Subcutaneous abdominal adipose tissue (tissue), 5 donors: ENCODE measurements at regions not wholly inside any gene's neighbourhood (a gene's known extent, or its start where the extent isn't known, plus 50 kb on each side); places are given as distances from the start of the nearest gene placed in this dataset.

ENCODE experiments used
- H3K27ac ChIP-seq: one replicate; pipeline ENCODE4 v1.7.0; 2013; ENCODE audit warnings: low read depth, mild to moderate bottlenecking, inconsistent platforms, low read length, moderate library complexity
- H3K27me3 ChIP-seq, 5 donors: one replicate each; pipeline ENCODE4 v1.7.0; 2013; ENCODE audit warnings: low read length in 5 of 5, inconsistent platforms in 1 of 5; ENCODE audit not compliant: control insufficient read depth in 5 of 5, insufficient read depth in 4 of 5
- H3K36me3 ChIP-seq, 5 donors: one replicate each; pipeline ENCODE4 v1.7.0; 2013; ENCODE audit warnings: low read length in 5 of 5; ENCODE audit not compliant: control insufficient read depth in 5 of 5, insufficient read depth in 5 of 5
- H3K4me1 ChIP-seq, 5 donors: one replicate each; pipeline ENCODE4 v1.7.0; 2013; ENCODE audit warnings: low read length in 5 of 5, mild to moderate bottlenecking in 3 of 5, moderate library complexity in 1 of 5; ENCODE audit not compliant: control insufficient read depth in 5 of 5, insufficient read depth in 5 of 5
- H3K4me3 ChIP-seq, 5 donors: one replicate each; pipeline ENCODE4 v1.7.0; 2013; ENCODE audit warnings: low read length in 5 of 5, low read depth in 1 of 5
- H3K9ac ChIP-seq, 5 donors: one replicate each; pipeline ENCODE4 v1.7.0; 2013; ENCODE audit warnings: low read length in 5 of 5, mild to moderate bottlenecking in 4 of 5, moderate library complexity in 3 of 5
- H3K9me3 ChIP-seq, 5 donors: one replicate each; pipeline ENCODE4 v1.7.0; 2013; ENCODE audit warnings: low read length in 5 of 5; ENCODE audit not compliant: control insufficient read depth in 5 of 5
- donor health status: healthy.
- donor health status: healthy.
- donor health status: healthy.
- donor health status: healthy.
- donor health status: healthy.

DNA sequence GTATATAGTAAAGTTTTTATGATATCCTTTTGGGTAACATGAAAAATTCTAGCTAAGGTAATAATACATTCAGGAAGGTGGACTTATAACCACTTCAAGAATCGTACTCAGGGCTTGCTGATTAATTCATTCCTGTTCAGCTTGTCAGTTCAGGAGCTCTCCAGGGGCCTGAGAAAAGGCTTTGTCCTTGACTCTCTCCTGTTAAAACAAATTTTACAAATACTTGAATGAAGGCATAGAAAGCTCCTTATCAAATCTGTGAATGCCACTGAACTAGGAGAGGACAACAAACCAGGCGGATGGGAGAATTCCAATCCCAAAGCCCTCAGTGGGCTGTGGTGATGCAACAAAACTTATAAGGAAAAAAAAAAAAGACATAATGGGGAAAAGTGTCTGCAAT, 354.5 kb upstream of the ZMIZ1 start:
- H3K4me3 ChIP-seq: no peak overlapping the region
- no peaks in the 10 kb centered on the region for H3K36me3 ChIP-seq
- no peak overlapping the region for H3K9ac ChIP-seq
- peaks cover 0 to 10% (median 4%) of the 10 kb centered on the region in 5 donors for H3K4me1 ChIP-seq
- H3K9me3 ChIP-seq: no peaks in the 10 kb centered on the region
- peaks cover 0 to under 1% (median 0%) of the 10 kb centered on the region in 5 donors for H3K27me3 ChIP-seq
- no peak overlapping the region for H3K27ac ChIP-seq

GRCh38 chr10:78715435-78715834, 353.3 kb upstream of the ZMIZ1 start:
- Histone ChIP-seq H3K27me3 (peaks cover 0 to 3% (median 0%) of the 10 kb centered on the region in 5 donors), H3K9ac (no peak overlapping the region), H3K27ac (no peak overlapping the region), H3K9me3 (no peaks in the 10 kb centered on the region), H3K36me3 (no peaks in the 10 kb centered on the region), H3K4me3 (no peak overlapping the region), H3K4me1 (peaks cover 0 to 10% (median 4%) of the 10 kb centered on the region in 5 donors)

GRCh38 chr10:78716043-78716660, 352.6 kb upstream of the ZMIZ1 start:
- H3K9me3 ChIP-seq: no peaks in the 10 kb centered on the region
- H3K4me1 ChIP-seq: peaks cover 0 to 10% (median 4%) of the 10 kb centered on the region in 5 donors
- peaks cover 0 to 5% (median 0%) of the 10 kb centered on the region in 5 donors for H3K27me3 ChIP-seq
- no peaks in the 10 kb centered on the region for H3K36me3 ChIP-seq
- no peak overlapping the region for H3K4me3 ChIP-seq
- H3K9ac ChIP-seq: no peak overlapping the region
- H3K27ac ChIP-seq: no peak overlapping the region

DNA sequence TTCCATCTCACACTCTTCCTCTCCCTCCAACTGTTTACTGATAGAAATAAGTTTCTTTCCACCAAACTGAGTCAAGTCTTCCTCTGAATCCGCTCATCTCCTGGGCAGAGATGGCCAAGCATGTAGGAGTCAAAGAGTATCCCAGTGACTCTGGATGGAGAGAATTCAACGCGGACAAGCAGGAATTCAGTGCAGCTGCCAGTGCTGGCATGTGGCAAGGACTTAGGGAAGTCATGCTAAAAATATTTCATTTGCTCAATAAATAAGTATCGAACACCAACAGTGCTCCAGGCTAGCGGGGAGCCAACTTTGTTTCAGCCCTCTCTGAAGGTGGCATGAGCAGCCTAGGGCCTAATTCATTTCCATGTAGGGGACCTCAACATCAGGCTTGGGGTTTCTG, 351.6 kb upstream of the ZMIZ1 start:
- Histone ChIP-seq H3K27ac (no peak overlapping the region), H3K27me3 (peaks cover 0 to 6% (median 0%) of the 10 kb centered on the region in 5 donors), H3K9me3 (no peaks in the 10 kb centered on the region), H3K36me3 (no peaks in the 10 kb centered on the region), H3K4me1 (peaks cover 0 to 10% (median 4%) of the 10 kb centered on the region in 5 donors), H3K4me3 (no peak overlapping the region), H3K9ac (no peak overlapping the region)

DNA sequence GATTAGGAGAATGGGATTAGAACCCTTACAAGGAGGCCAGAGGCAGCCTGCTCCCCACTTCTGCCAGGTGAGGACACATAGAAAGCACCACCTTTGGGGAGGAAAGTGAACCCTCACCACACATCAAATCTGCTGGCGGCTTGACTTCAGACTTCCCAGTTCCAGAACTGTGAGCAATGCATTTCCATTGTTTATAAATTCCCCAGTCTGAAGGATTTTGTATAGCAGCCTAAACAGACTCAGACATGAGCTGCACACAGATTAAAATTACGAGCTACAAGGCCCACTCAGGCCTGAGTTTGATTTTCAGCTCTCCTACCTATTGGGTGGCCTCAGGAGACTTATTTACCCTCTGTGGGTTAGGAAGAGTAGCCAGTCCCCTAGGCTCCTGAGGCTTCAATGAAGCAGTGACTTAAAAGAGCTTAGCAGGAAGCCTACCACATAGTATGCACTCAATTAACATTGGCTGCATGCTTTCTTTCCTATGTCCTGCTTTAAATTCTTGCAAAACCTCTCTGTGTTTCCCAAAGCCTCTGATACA, 350.7 kb upstream of the ZMIZ1 start:
- H3K27ac ChIP-seq: no peak overlapping the region

DNA sequence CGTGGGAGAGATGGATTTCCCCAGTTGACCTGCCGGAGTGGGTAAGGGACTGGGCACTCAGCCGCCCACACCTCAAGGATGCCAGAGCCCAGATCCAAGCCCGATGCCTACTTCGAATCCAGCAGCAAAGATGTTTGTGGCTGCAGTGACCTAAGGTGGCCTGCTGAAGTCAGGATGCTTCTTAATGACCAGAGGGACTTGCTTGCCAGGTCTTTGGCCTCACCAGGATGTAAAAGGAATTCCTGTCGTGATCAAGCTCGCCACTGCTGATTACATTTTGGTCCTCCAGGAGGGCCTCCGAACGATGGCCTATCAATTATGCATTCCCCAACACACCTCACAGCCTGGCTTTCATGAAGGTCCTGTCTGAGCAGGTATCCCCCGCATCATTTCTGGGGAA, 349.5 kb upstream of the ZMIZ1 start:
- peaks cover 0 to 6% (median 0%) of the 10 kb centered on the region in 5 donors for H3K27me3 ChIP-seq
- H3K4me1 ChIP-seq: peaks cover 0 to 10% (median 4%) of the 10 kb centered on the region in 5 donors
- H3K9ac ChIP-seq: no peak overlapping the region
- H3K9me3 ChIP-seq: no peaks in the 10 kb centered on the region
- no peaks in the 10 kb centered on the region for H3K36me3 ChIP-seq
- no peak overlapping the region for H3K27ac ChIP-seq
- no peak overlapping the region for H3K4me3 ChIP-seq

More for the DNA sequence above, 350.7 kb upstream of the ZMIZ1 start:
- Histone ChIP-seq H3K9ac (no peak overlapping the region), H3K9me3 (no peaks in the 10 kb centered on the region), H3K36me3 (no peaks in the 10 kb centered on the region), H3K4me1 (peaks cover 0 to 10% (median 4%) of the 10 kb centered on the region in 5 donors), H3K4me3 (no peak overlapping the region), H3K27me3 (peaks cover 0 to 6% (median 0%) of the 10 kb centered on the region in 5 donors)

- Histone ChIP-seq H3K9ac (no peak overlapping the region), H3K9me3 (no peaks in the 10 kb centered on the region), H3K27ac (no peak overlapping the region), H3K27me3 (peaks cover 0 to 6% (median 0%) of the 10 kb centered on the region in 5 donors), H3K4me1 (peaks cover 0 to 10% (median 4%) of the 10 kb centered on the region in 5 donors), H3K4me3 (no peak overlapping the region), H3K36me3 (no peaks in the 10 kb centered on the region)
Observed at GRCh38 chr10:78720091-78720490, 348.7 kb upstream of the ZMIZ1 start.

GRCh38 chr10:78721231-78721630, 347.5 kb upstream of the ZMIZ1 start:
- no peaks in the 10 kb centered on the region for H3K36me3 ChIP-seq
- H3K9ac ChIP-seq: no peak overlapping the region
- H3K4me3 ChIP-seq: no peak overlapping the region
- no peaks in the 10 kb centered on the region for H3K9me3 ChIP-seq
- peaks cover 0 to 10% (median 4%) of the 10 kb centered on the region in 5 donors for H3K4me1 ChIP-seq
- peaks cover 0 to 6% (median 0%) of the 10 kb centered on the region in 5 donors for H3K27me3 ChIP-seq
- no peak overlapping the region for H3K27ac ChIP-seq

DNA sequence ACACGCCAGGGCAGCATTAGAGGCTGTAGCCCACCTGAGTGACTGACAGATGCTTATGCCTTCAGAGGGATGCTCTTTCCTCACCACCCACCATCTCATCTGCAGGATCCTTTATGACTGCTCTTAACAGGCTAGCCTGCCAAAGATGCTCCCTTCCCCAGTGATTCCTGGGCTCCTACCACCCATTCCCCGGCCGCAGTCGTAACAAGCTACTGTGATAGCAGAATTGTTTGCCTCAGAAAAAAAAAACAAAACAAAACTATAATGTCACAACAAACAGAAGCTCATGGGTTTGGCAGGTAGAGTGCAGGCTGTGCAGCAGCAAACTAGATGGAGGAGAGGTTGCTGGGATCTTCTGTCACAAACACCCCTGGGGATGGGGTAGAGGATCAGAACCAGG, 343.9 kb upstream of the ZMIZ1 start:
- H3K9ac ChIP-seq: no peak overlapping the region
- H3K4me3 ChIP-seq: no peak overlapping the region

DNA sequence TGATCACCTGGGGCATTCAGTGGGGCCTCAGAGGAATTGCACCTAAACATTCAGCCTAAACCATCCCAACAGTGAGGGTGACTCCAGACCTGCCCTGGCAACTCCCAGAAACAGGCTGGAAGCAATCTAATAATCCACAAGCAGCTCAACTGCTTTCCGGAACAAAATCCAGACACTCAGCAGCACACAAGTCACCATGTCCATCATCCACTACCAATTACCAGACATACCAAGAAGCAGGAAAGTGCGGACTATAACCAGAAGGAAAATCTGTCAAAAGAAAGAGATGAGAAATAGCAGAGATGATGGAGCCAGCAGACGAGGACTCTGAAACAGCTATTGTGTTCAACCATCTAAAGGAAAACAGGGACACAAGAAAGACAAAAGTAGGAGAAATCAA, 342.6 kb upstream of the ZMIZ1 start:
- no peaks in the 10 kb centered on the region for H3K36me3 ChIP-seq
- no peak overlapping the region for H3K4me3 ChIP-seq
- no peaks in the 10 kb centered on the region for H3K4me1 ChIP-seq
- no peaks in the 10 kb centered on the region for H3K9me3 ChIP-seq
- H3K9ac ChIP-seq: no peak overlapping the region
- H3K27me3 ChIP-seq: peaks cover 0 to under 1% (median 0%) of the 10 kb centered on the region in 5 donors
- no peak overlapping the region for H3K27ac ChIP-seq

More for the DNA sequence above, 343.9 kb upstream of the ZMIZ1 start:
- no peaks in the 10 kb centered on the region for H3K9me3 ChIP-seq
- H3K36me3 ChIP-seq: no peaks in the 10 kb centered on the region
- no peak overlapping the region for H3K27ac ChIP-seq
- peaks cover 0 to 6% (median 0%) of the 10 kb centered on the region in 5 donors for H3K27me3 ChIP-seq
- no peaks in the 10 kb centered on the region for H3K4me1 ChIP-seq
